ENCODE measurements at regions not wholly inside any gene's neighbourhood (a gene's known extent, or its start where the extent isn't known, plus 50 kb on each side); places are given as distances from the start of the nearest gene placed in this dataset.

DNA sequence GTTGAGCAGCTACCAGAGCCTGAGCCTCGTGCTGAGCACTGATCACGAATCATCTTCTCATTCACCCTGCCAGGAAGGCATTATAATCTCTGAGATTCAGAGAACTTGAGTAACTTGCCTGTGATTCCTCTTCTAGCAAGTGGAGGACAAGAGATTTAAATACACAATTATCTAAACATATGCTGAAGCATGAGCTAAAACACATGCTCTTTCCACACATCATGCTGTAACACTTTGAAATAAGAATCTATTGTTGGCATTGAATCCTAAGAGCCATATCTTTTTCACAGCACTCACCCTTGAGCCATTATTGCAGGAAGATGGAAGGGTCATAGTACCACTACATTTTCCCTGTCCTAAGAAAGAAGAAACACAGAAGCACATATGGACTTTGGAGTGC, 722.5 kb upstream of the API5 start:
- TF ChIP-seq POLR2A (IDR thresholded peaks at IDR 0.05) = no peak
- no peak for TF ChIP-seq CTCF (IDR thresholded peaks at IDR 0.05)
